Gastroesophageal sphincter (tissue), 3 donors: ENCODE measurements at regions not wholly inside any gene's neighbourhood (a gene's known extent, or its start where the extent isn't known, plus 50 kb on each side); places are given as distances from the start of the nearest gene placed in this dataset.

Experiments
- POLR2A ChIP-seq, 2 donors: fragments of 450-650 bp; IDR thresholded peaks; one replicate each; pipeline ENCODE4 v1.6.1; 2017; ENCODE audit warnings: antibody characterized with exemption in 2 of 2, mild to moderate bottlenecking in 2 of 2, moderate library complexity in 1 of 2
- TF ChIP-seq, protein P1 (sequence below), 4 experiments: fragments of 200-600 bp in 2 of 4; fragments of 450-650 bp in 2 of 4; sonication (generic) in 1 of 4; IDR thresholded peaks; one replicate each; pipeline ENCODE4 v1.5.1; 2017 to 2019; ENCODE audit warnings: antibody characterized with exemption in 4 of 4, mild to moderate bottlenecking in 2 of 4, moderate library complexity in 2 of 4

DNA sequence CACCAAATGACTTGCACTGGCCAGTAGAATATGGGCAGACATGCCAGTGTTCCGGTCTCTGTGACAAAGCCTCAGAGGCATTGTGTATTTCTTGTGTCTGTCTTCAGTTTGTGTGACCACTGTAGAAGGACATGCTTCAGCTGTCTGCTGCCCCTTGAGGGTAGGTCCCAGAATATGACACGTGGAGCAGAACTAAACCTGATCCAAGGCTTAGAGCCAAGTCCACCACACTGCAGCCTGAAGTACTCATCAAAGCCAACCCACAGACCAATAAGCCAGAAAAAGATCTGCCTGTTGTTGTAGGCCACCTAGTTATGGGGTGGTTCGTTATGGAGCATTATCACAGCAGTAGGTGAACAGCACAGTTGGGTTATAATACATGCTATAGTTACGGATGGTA is 468.9 kb downstream of the PSAT1 start:
- TF ChIP-seq POLR2A (IDR thresholded peaks at IDR 0.05): no peak
- TF ChIP-seq, protein P1, sequence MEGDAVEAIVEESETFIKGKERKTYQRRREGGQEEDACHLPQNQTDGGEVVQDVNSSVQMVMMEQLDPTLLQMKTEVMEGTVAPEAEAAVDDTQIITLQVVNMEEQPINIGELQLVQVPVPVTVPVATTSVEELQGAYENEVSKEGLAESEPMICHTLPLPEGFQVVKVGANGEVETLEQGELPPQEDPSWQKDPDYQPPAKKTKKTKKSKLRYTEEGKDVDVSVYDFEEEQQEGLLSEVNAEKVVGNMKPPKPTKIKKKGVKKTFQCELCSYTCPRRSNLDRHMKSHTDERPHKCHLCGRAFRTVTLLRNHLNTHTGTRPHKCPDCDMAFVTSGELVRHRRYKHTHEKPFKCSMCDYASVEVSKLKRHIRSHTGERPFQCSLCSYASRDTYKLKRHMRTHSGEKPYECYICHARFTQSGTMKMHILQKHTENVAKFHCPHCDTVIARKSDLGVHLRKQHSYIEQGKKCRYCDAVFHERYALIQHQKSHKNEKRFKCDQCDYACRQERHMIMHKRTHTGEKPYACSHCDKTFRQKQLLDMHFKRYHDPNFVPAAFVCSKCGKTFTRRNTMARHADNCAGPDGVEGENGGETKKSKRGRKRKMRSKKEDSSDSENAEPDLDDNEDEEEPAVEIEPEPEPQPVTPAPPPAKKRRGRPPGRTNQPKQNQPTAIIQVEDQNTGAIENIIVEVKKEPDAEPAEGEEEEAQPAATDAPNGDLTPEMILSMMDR (IDR thresholded peaks at IDR 0.05): no peak
